Kidney (tissue), 13 donors: ENCODE measurements at regions not wholly inside any gene's neighbourhood (a gene's known extent, or its start where the extent isn't known, plus 50 kb on each side); places are given as distances from the start of the nearest gene placed in this dataset.

Source experiments
- DNase-seq, 5 donors: peaks; one replicate each; pipeline ENCODE4 v3.0.0-alpha.2; 2013 to 2020
- FAIRE-seq: peaks from 2 replicates; lab custom pipeline; 2012; peaks lifted over from hg19 to GRCh38; lab: Jason Lieb, UNC
- H3K27ac ChIP-seq, 2 donors: one replicate each; pipeline ENCODE4 v1.7.0; 2013; ENCODE audit warnings: low read depth in 2 of 2, low read length in 2 of 2, inconsistent platforms in 1 of 2
- H3K27me3 ChIP-seq: one replicate; pipeline ENCODE4 v1.7.1; 2013; ENCODE audit warnings: low read length, inconsistent platforms; ENCODE audit not compliant: control insufficient read depth, insufficient read depth
- H3K36me3 ChIP-seq, 3 donors: one replicate each; pipeline versions ENCODE4 v1.7.0 to v1.7.1; 2013; ENCODE audit warnings: low read length in 3 of 3, control low read depth in 1 of 3, inconsistent platforms in 1 of 3; ENCODE audit not compliant: insufficient read depth in 3 of 3, control insufficient read depth in 2 of 3
- H3K4me1 ChIP-seq, 3 donors: one replicate each; pipeline versions ENCODE4 v1.7.0 to v1.7.1; 2013; ENCODE audit warnings: low read length in 3 of 3, inconsistent platforms in 1 of 3, low read depth in 1 of 3; ENCODE audit not compliant: control insufficient read depth in 2 of 3, insufficient read depth in 2 of 3
- H3K4me3 ChIP-seq, 3 donors: one replicate each; pipeline versions ENCODE4 v1.7.0 to v1.8.1; 2013; ENCODE audit warnings: low read length in 3 of 3, control low read depth in 1 of 3, inconsistent platforms in 1 of 3
- H3K9ac ChIP-seq, 3 donors: one replicate each; pipeline versions ENCODE4 v1.7.0 to v1.7.1; 2013; ENCODE audit warnings: low read length in 3 of 3, control low read depth in 1 of 3, inconsistent platforms in 1 of 3
- H3K9me3 ChIP-seq, 3 donors: one replicate each; pipeline versions ENCODE4 v1.7.0 to v1.7.1; 2013; ENCODE audit warnings: low read length in 3 of 3, control low read depth in 1 of 3, inconsistent platforms in 1 of 3; ENCODE audit not compliant: control insufficient read depth in 2 of 3, insufficient read depth in 1 of 3
- CTCF ChIP-seq: IDR thresholded peaks from 3 replicates; pipeline ENCODE4 v1.5.1; 2012; ENCODE audit warnings: mild to moderate bottlenecking, moderate library complexity, borderline replicate concordance; ENCODE audit not compliant: insufficient read depth; ENCODE audit errors: extremely low read depth
- intact Hi-C: fragments of 100-400 bp; cut with DNase I; formaldehyde crosslinking; loops from one replicate; pipeline ENCODE4 v1.11.1; 2022
- donor health status: control.
- donor health status: control.
- donor health status: control.
- donor health status: control.
- donor health status: control.
- donor health status: DM: yes; HTN: yes; CAD: no.
- donor health status: Normal renal cell carcinoma (clear cell type).

DNA sequence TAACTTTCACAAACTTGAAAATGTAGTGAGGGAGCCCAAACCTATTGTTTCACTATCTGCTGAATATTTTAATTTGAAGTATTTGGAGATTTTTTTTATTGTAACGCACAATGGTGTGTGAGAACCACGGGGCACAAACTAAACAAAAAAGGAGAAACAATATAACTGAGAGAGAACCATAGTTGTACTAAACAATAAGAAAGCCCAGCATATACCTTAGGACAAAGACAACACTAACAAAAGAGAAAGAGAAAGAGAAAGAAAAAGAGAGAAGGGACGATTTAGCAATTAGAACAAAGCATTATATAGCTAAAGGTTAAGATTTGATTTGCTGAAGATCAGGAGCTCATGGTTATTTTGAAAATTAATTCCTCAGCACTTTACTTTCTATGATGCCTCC, 906.0 kb upstream of the NXPH2 start:
- H3K4me3 ChIP-seq = no peak overlapping the region
- H3K27ac ChIP-seq = no peak overlapping the region
- FAIRE-seq (no peak), DNase-seq (no peak)
- no peaks in the 10 kb centered on the region for H3K9me3 ChIP-seq
- no peak overlapping the region for H3K9ac ChIP-seq
- no peaks in the 10 kb centered on the region for H3K27me3 ChIP-seq
- intact Hi-C loops = no loop called here
- no peaks in the 10 kb centered on the region for H3K36me3 ChIP-seq
- no peaks in the 10 kb centered on the region for H3K4me1 ChIP-seq
- no peak for TF ChIP-seq CTCF

DNA sequence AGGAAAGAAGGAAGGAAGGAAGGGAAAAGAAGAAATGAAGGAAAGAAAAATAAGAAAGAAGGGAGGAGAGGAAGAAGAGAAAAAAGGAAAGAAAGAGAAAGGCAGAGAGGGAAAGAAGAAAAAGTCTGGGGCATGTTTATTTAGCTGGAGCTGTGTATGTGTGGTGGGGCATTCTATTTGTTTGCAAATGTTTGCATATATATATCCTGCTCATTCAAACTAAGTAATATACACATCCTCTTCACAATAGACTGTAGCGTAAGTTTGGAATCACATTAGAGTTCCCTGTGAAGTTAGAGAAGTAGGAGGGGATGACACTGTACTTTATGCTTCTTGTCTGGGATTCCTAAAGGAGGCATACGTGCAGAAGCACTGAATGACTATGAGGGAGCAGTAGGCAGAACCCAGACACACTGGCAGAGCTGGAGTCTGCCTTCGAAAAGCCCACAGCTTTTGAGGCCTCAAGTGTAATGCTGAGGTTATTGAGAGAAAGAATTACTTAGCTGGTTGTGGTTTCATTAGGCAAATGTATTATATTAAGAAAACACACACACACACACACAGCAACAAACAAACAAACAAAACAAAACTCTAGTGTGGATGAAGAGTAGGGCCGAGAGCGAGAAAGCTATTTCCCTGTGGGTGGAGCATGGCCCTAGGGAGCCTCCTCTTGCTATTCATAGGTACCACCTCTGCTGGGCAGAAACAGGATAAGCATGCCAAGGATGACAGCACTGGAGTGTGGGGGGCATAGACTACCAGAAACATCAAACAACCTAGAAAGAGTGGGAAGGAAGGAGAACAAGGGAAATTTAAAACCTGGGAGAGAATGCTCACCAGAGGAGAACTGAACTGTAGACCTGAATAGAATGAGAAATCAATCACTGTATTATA, 905.1 kb upstream of the NXPH2 start:
- FAIRE-seq = no peak

GRCh38 chr2:139684286-139684860, 904.2 kb upstream of the NXPH2 start:
- FAIRE-seq (no peak), DNase-seq (no peak)
- H3K9me3 ChIP-seq = peaks cover 0 to 2% (median 0%) of the 10 kb centered on the region in 3 donors
- H3K4me3 ChIP-seq = no peak overlapping the region
- no peak overlapping the region for H3K9ac ChIP-seq
- H3K27me3 ChIP-seq = no peaks in the 10 kb centered on the region
- no peaks in the 10 kb centered on the region for H3K36me3 ChIP-seq
- no peak for TF ChIP-seq CTCF
- no peak overlapping the region for H3K27ac ChIP-seq
- no peaks in the 10 kb centered on the region for H3K4me1 ChIP-seq
- intact Hi-C loops = no loop called here

More for the DNA sequence above, 905.1 kb upstream of the NXPH2 start:
- Histone ChIP-seq H3K36me3 (no peaks in the 10 kb centered on the region), H3K27me3 (no peaks in the 10 kb centered on the region), H3K9me3 (no peaks in the 10 kb centered on the region), H3K4me3 (no peak overlapping the region), H3K9ac (no peak overlapping the region), H3K4me1 (no peaks in the 10 kb centered on the region), H3K27ac (no peak overlapping the region)
- intact Hi-C loops = no loop called here
- peak in 3 of 5 donors; percentile 32 to 55 (median 37) for DNase-seq
- no peak for TF ChIP-seq CTCF
